Hepatocyte (in vitro differentiated cells): ENCODE measurements at regions not wholly inside any gene's neighbourhood (a gene's known extent, or its start where the extent isn't known, plus 50 kb on each side); places are given as distances from the start of the nearest gene placed in this dataset.

Experiments used
- EZH2 ChIP-seq: fragments of 200-600 bp; sonication (generic); IDR thresholded peaks from 2 replicates; pipeline ENCODE4 v1.6.1; 2016; ENCODE audit warnings: antibody characterized with exemption, mild to moderate bottlenecking, borderline replicate concordance
- EZH2phosphoT487 ChIP-seq: fragments of 200-600 bp; sonication (generic); IDR thresholded peaks from one replicate; pipeline ENCODE4 v1.6.1; 2018; ENCODE audit warnings: antibody characterized with exemption, mild to moderate bottlenecking, low read depth, moderate library complexity; ENCODE audit not compliant: unreplicated experiment, severe bottlenecking
- TF ChIP-seq, protein P1 (sequence below): fragments of 200-600 bp; sonication (generic); IDR thresholded peaks from 2 replicates; pipeline ENCODE4 v1.5.1; 2016; ENCODE audit warnings: antibody characterized with exemption, mild to moderate bottlenecking; ENCODE audit not compliant: poor library complexity

DNA sequence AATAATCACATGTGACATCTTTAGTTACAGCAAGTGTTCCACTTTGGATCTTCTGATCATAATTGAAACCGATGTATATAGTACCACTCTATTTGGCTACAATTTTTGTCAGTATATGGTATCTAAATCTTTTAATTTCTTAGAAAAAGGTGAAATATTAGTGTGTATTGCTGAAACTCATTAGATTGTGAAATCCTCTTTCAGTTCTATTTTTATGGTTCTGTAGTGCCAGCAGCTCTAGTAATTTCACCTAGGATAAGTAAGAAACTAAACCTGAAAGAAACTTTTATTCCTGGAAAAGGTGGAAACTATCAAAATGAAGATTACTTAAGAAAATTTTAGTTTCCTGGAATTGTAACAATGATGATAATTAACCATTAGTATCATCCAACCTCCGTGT lies 370.9 kb downstream of the NNT start:
- TF ChIP-seq, protein P1, sequence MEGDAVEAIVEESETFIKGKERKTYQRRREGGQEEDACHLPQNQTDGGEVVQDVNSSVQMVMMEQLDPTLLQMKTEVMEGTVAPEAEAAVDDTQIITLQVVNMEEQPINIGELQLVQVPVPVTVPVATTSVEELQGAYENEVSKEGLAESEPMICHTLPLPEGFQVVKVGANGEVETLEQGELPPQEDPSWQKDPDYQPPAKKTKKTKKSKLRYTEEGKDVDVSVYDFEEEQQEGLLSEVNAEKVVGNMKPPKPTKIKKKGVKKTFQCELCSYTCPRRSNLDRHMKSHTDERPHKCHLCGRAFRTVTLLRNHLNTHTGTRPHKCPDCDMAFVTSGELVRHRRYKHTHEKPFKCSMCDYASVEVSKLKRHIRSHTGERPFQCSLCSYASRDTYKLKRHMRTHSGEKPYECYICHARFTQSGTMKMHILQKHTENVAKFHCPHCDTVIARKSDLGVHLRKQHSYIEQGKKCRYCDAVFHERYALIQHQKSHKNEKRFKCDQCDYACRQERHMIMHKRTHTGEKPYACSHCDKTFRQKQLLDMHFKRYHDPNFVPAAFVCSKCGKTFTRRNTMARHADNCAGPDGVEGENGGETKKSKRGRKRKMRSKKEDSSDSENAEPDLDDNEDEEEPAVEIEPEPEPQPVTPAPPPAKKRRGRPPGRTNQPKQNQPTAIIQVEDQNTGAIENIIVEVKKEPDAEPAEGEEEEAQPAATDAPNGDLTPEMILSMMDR, result no peak
- TF ChIP-seq EZH2phosphoT487 (no peak), EZH2 (no peak)
